ENCODE measurements at regions not wholly inside any gene's neighbourhood (a gene's known extent, or its start where the extent isn't known, plus 50 kb on each side); places are given as distances from the start of the nearest gene placed in this dataset.

DNA sequence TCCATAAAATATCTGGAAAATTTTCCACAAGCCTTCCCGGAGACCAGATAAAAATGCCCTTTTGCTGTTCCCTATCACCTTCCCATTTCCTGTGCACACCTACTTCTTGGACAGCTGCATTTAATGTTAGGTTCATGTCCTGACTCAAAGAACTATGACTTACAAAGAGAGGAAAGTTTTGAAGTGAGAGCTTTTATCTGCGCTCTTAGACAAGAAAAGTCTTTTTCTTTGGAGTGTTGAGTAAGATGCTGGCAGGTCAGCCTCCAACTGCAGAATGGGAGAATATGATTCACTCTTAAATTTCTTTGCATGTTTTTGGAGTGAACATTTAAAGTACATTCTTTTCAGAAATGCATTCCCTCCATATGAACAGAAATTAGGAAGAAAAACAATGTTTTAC is 147.3 kb upstream of the DPH6 start:
- H3K4me2 ChIP-seq (ENCODE audit: low read length), result no peak overlapping the region
- no peaks in the 10 kb centered on the region for H3K36me3 ChIP-seq (ENCODE audit: insufficient read depth, low read length)
- H3K27me3 ChIP-seq (ENCODE audit: insufficient read depth, low read depth, low read length), result no peaks in the 10 kb centered on the region
- H3K9me2 ChIP-seq (ENCODE audit: insufficient read depth, low read length), result no peaks in the 10 kb centered on the region
- no peaks in the 10 kb centered on the region for H3K79me2 ChIP-seq (replicated peaks; ENCODE audit: insufficient read depth, low read length)
- H3K4me3 ChIP-seq (ENCODE audit: low read length), result no peak overlapping the region
- H4K20me1 ChIP-seq (ENCODE audit: insufficient read depth), result no peaks in the 10 kb centered on the region
- no peaks in the 10 kb centered on the region for H3F3A ChIP-seq (ENCODE audit: insufficient read depth, low read length, poor library complexity, severe bottlenecking)
- H2AFZ ChIP-seq (ENCODE audit: low read depth, low read length), result no peak overlapping the region
- H3K9ac ChIP-seq (ENCODE audit: low read length), result no peak overlapping the region
- no peaks in the 10 kb centered on the region for H3K9me3 ChIP-seq (ENCODE audit: low read length)
- H3K27ac ChIP-seq (ENCODE audit: low read length), result no peak overlapping the region
- TF ChIP-seq SMC3 (conservative IDR thresholded peaks at IDR 0.05; ENCODE audit: poor library complexity) (no peak), TAF1 (IDR thresholded peaks at IDR 0.05; ENCODE audit: low read depth) (no peak)
- TF ChIP-seq, protein P1, sequence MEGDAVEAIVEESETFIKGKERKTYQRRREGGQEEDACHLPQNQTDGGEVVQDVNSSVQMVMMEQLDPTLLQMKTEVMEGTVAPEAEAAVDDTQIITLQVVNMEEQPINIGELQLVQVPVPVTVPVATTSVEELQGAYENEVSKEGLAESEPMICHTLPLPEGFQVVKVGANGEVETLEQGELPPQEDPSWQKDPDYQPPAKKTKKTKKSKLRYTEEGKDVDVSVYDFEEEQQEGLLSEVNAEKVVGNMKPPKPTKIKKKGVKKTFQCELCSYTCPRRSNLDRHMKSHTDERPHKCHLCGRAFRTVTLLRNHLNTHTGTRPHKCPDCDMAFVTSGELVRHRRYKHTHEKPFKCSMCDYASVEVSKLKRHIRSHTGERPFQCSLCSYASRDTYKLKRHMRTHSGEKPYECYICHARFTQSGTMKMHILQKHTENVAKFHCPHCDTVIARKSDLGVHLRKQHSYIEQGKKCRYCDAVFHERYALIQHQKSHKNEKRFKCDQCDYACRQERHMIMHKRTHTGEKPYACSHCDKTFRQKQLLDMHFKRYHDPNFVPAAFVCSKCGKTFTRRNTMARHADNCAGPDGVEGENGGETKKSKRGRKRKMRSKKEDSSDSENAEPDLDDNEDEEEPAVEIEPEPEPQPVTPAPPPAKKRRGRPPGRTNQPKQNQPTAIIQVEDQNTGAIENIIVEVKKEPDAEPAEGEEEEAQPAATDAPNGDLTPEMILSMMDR (IDR thresholded peaks at IDR 0.05; ENCODE audit: poor library complexity, severe bottlenecking), result no peak

DNA sequence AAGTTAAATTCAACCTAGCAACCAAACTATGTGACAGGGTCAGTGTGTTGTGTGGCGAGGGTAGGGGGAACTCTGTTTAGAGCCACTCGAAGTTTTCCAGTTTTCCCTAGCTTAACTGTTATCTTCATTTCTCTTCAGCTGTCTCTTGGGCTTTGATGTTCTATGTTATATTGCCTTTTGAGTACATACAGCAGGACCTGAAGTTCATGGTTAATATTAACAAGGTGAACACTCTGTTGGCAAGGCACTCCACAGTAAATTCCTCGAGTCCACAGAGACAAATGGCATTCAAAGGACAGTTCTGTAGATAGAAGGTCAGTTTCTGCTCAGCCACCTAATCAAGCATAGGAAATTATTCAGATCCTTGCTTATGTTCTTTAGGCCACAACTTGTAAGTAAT is 147.9 kb upstream of the DPH6 start:
- Histone ChIP-seq H3K4me2 (ENCODE audit: low read length) (no peak overlapping the region), H3K79me2 (replicated peaks; ENCODE audit: insufficient read depth, low read length) (no peaks in the 10 kb centered on the region), H3K36me3 (ENCODE audit: insufficient read depth, low read length) (no peaks in the 10 kb centered on the region)

More for the DNA sequence above, 147.9 kb upstream of the DPH6 start:
- Histone ChIP-seq H3K27ac (ENCODE audit: low read length) (no peak overlapping the region), H3K9me2 (ENCODE audit: insufficient read depth, low read length) (no peaks in the 10 kb centered on the region), H3K27me3 (ENCODE audit: insufficient read depth, low read depth, low read length) (no peaks in the 10 kb centered on the region), H3K9ac (ENCODE audit: low read length) (no peak overlapping the region), H2AFZ (ENCODE audit: low read depth, low read length) (no peak overlapping the region), H3K4me3 (ENCODE audit: low read length) (no peak overlapping the region), H3K9me3 (ENCODE audit: low read length) (no peaks in the 10 kb centered on the region), H4K20me1 (ENCODE audit: insufficient read depth) (no peaks in the 10 kb centered on the region), H3F3A (ENCODE audit: insufficient read depth, low read length, poor library complexity, severe bottlenecking) (no peaks in the 10 kb centered on the region)
- TF ChIP-seq EP300 (conservative IDR thresholded peaks at IDR 0.05; ENCODE audit: poor library complexity, severe bottlenecking), result no peak
- TF ChIP-seq, protein P2, sequence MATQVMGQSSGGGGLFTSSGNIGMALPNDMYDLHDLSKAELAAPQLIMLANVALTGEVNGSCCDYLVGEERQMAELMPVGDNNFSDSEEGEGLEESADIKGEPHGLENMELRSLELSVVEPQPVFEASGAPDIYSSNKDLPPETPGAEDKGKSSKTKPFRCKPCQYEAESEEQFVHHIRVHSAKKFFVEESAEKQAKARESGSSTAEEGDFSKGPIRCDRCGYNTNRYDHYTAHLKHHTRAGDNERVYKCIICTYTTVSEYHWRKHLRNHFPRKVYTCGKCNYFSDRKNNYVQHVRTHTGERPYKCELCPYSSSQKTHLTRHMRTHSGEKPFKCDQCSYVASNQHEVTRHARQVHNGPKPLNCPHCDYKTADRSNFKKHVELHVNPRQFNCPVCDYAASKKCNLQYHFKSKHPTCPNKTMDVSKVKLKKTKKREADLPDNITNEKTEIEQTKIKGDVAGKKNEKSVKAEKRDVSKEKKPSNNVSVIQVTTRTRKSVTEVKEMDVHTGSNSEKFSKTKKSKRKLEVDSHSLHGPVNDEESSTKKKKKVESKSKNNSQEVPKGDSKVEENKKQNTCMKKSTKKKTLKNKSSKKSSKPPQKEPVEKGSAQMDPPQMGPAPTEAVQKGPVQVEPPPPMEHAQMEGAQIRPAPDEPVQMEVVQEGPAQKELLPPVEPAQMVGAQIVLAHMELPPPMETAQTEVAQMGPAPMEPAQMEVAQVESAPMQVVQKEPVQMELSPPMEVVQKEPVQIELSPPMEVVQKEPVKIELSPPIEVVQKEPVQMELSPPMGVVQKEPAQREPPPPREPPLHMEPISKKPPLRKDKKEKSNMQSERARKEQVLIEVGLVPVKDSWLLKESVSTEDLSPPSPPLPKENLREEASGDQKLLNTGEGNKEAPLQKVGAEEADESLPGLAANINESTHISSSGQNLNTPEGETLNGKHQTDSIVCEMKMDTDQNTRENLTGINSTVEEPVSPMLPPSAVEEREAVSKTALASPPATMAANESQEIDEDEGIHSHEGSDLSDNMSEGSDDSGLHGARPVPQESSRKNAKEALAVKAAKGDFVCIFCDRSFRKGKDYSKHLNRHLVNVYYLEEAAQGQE (IDR thresholded peaks at IDR 0.05; ENCODE audit: borderline replicate concordance), result no peak
- no peak for TF ChIP-seq SMC3 (conservative IDR thresholded peaks at IDR 0.05; ENCODE audit: poor library complexity)
- TF ChIP-seq, protein P1 (IDR thresholded peaks at IDR 0.05; ENCODE audit: poor library complexity, severe bottlenecking), result no peak
- TF ChIP-seq TAF1 (IDR thresholded peaks at IDR 0.05; ENCODE audit: low read depth), result no peak
- no peak for TF ChIP-seq MXI1 (conservative IDR thresholded peaks at IDR 0.05; ENCODE audit: poor library complexity, severe bottlenecking)
- TF ChIP-seq POLR2AphosphoS5 (IDR thresholded peaks at IDR 0.05), result no peak
- no peak for TF ChIP-seq EZH2 (IDR thresholded peaks at IDR 0.05; ENCODE audit: borderline replicate concordance, insufficient read depth, low read length, poor library complexity, severe bottlenecking)
- no peak for TF ChIP-seq RAD21 (conservative IDR thresholded peaks at IDR 0.05)

Measured in neural cell (in vitro differentiated cells).